Osteoblast (primary cell): ENCODE measurements at regions not wholly inside any gene's neighbourhood (a gene's known extent, or its start where the extent isn't known, plus 50 kb on each side); places are given as distances from the start of the nearest gene placed in this dataset.

Experiments
- DNase-seq: peaks from one replicate; pipeline ENCODE4 v3.0.0; 2011; ENCODE audit warnings: low spot score, mixed read lengths; ENCODE audit not compliant: insufficient read length; ENCODE audit errors: missing footprints
- H2AFZ ChIP-seq: 2 replicates; pipeline ENCODE4 v1.6.0; 2011; ENCODE audit warnings: mild to moderate bottlenecking, low read length
- H3K27ac ChIP-seq: 2 replicates; pipeline ENCODE4 v1.5.1; 2011; ENCODE audit warnings: mild to moderate bottlenecking, low read depth, low read length, moderate library complexity
- H3K27me3 ChIP-seq: 2 replicates; pipeline ENCODE4 v1.6.0; 2012; ENCODE audit warnings: mild to moderate bottlenecking, control low read depth, inconsistent platforms, low read length, moderate library complexity; ENCODE audit not compliant: insufficient read depth
- H3K36me3 ChIP-seq: 2 replicates; pipeline ENCODE4 v1.5.1; 2011; ENCODE audit warnings: mild to moderate bottlenecking, low read length, control low read depth, moderate library complexity; ENCODE audit not compliant: insufficient read depth
- H3K4me1 ChIP-seq: 2 replicates; pipeline ENCODE4 v1.5.1; 2011; ENCODE audit warnings: mild to moderate bottlenecking, low read length, control low read depth, moderate library complexity; ENCODE audit not compliant: insufficient read depth
- H3K4me2 ChIP-seq: 2 replicates; pipeline ENCODE4 v1.6.0; 2011; ENCODE audit warnings: mild to moderate bottlenecking, low read length; ENCODE audit not compliant: insufficient read depth
- H3K4me3 ChIP-seq: fragments of 200-600 bp; sonication (generic); 3 replicates; pipeline ENCODE4 v1.5.1; 2012; ENCODE audit warnings: mild to moderate bottlenecking, low read length, inconsistent platforms; ENCODE audit not compliant: insufficient read depth
- H3K79me2 ChIP-seq: 2 replicates; pipeline ENCODE4 v1.6.0; 2012; ENCODE audit warnings: mild to moderate bottlenecking, low read length, control low read depth, inconsistent platforms; ENCODE audit not compliant: insufficient read depth
- H3K9me3 ChIP-seq: 2 replicates; pipeline ENCODE4 v1.5.1; 2011; ENCODE audit warnings: low read depth, low read length, control low read depth
- H4K20me1 ChIP-seq: 2 replicates; pipeline ENCODE4 v1.6.0; 2012; ENCODE audit warnings: mild to moderate bottlenecking, low read length, control low read depth; ENCODE audit not compliant: insufficient read depth
- CTCF ChIP-seq: IDR thresholded peaks from 2 replicates; pipeline ENCODE4 v1.5.1; 2011; ENCODE audit warnings: mild to moderate bottlenecking, low read depth, low read length, moderate library complexity; ENCODE audit errors: extremely low read depth

DNA sequence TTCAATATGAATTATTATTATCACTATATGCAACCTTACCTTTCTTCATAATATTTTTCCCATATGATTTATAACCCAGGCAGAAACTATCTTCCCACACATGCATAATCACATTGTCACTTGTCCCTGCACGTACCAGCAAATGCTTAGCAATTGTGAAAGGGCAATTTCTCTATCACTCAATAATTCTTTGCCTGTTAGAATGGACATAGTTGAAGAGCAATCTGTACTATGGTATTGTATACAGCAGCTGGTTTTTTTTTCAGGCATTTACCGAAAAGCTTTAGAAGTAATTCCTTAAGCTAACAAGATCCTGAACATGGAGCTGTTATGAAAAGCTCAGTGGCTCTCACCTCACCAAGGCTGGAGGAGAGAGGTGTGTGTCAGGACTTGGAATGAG, 999.5 kb downstream of the TUSC7 start:
- Histone ChIP-seq H3K4me3 (no peak overlapping the region), H3K36me3 (no peaks in the 10 kb centered on the region), H3K9me3 (no peaks in the 10 kb centered on the region), H3K79me2 (no peaks in the 10 kb centered on the region), H3K4me2 (no peak overlapping the region), H2AFZ (no peak overlapping the region), H3K4me1 (peaks cover 16% of the 10 kb centered on the region), H3K27me3 (no peaks in the 10 kb centered on the region), H3K27ac (no peak overlapping the region), H4K20me1 (no peaks in the 10 kb centered on the region)
- TF ChIP-seq CTCF = no peak
- no peak for DNase-seq

- DNase-seq = no peak
- Histone ChIP-seq H2AFZ (no peak overlapping the region), H3K4me1 (peaks cover 11% of the 10 kb centered on the region), H3K36me3 (no peaks in the 10 kb centered on the region), H3K4me2 (no peak overlapping the region), H3K79me2 (no peaks in the 10 kb centered on the region), H3K27ac (no peak overlapping the region), H3K9me3 (no peaks in the 10 kb centered on the region), H4K20me1 (no peaks in the 10 kb centered on the region), H3K4me3 (no peak overlapping the region), H3K27me3 (no peaks in the 10 kb centered on the region)
- TF ChIP-seq CTCF = no peak
Measured at GRCh38 chr3:117710501-117710900, 1000.9 kb downstream of the TUSC7 start.

DNA sequence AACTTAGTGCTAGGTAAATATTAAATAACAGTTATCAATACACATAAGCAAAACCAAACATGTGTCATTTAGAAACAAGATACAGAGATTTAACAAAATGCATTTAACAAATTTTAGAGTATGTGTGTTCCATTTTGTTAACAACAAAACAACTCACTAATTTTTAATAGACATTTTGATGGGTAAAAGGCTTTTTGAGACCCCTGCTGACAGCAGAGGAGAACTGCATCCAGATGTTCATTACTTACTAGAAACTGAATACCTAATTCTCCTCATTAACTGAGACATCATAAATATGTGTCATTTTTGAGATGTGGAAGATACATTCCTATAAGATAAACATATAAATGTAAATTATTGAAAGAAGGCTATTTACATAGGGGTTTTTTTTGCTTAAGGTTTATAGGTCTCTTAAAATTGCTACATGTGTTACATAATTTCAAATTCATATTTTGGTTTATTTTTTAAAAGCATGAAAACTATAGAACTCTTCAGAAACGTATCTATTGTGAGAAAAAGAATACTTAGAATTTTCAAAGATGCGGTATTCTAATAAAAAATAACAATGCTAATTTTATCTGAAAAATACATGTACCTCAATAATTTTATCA, 1009.8 kb downstream of the TUSC7 start:
- DNase-seq = no peak
- Histone ChIP-seq H3K27me3 (no peaks in the 10 kb centered on the region), H3K4me1 (no peaks in the 10 kb centered on the region), H3K79me2 (no peaks in the 10 kb centered on the region), H4K20me1 (no peaks in the 10 kb centered on the region), H3K27ac (no peak overlapping the region), H3K4me3 (no peak overlapping the region), H3K9me3 (no peaks in the 10 kb centered on the region), H3K4me2 (no peak overlapping the region), H2AFZ (no peak overlapping the region), H3K36me3 (no peaks in the 10 kb centered on the region)
- TF ChIP-seq CTCF = peak; percentile 76

DNA sequence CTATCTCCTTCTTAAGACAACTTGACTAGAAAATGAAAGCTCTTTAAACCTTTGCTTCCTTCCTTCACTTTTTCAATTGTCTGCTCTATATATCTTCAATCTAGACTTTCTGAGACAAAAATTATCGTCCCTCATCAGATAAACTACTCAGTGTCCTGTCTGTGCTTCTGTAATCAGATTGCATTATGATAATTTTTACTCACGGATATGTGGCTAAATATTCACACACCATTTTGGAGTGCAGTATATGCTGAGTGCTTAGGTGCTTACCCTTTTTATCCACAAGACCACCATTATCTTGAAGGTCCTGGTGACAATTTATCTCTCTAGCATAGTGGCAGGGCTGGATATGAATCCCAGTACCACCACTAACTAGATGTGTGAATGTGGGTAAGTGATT, 1012.3 kb downstream of the TUSC7 start:
- Histone ChIP-seq H3K4me3 (no peak overlapping the region), H3K36me3 (no peaks in the 10 kb centered on the region), H3K79me2 (no peaks in the 10 kb centered on the region), H2AFZ (no peak overlapping the region), H3K27me3 (no peaks in the 10 kb centered on the region), H3K9me3 (no peaks in the 10 kb centered on the region), H3K4me1 (no peaks in the 10 kb centered on the region), H3K4me2 (no peak overlapping the region), H3K27ac (no peak overlapping the region), H4K20me1 (no peaks in the 10 kb centered on the region)
- no peak for DNase-seq
- no peak for TF ChIP-seq CTCF
